NCI-H187 (cell line): ENCODE measurements at regions not wholly inside any gene's neighbourhood (a gene's known extent, or its start where the extent isn't known, plus 50 kb on each side); places are given as distances from the start of the nearest gene placed in this dataset.

Source experiments
- DNase-seq, 2 experiments: peaks; one replicate each; lab custom pipeline; 2025; lab: John Stamatoyannopoulos, UW

GRCh38 chr1:212225416-212225815 lies 59.8 kb upstream of the PPP2R5A start:
- no peak for DNase-seq

GRCh38 chr1:212225871-212226302 lies 59.3 kb upstream of the PPP2R5A start:
- no peak for DNase-seq

GRCh38 chr1:212226467-212226866 lies 58.7 kb upstream of the PPP2R5A start:
- no peak for DNase-seq

- DNase-seq, result no peak
Observed at GRCh38 chr1:212228076-212228475, 57.1 kb upstream of the PPP2R5A start.

- DNase-seq, result no peak
Observed at GRCh38 chr1:212228591-212229119, 56.6 kb upstream of the PPP2R5A start.

DNA sequence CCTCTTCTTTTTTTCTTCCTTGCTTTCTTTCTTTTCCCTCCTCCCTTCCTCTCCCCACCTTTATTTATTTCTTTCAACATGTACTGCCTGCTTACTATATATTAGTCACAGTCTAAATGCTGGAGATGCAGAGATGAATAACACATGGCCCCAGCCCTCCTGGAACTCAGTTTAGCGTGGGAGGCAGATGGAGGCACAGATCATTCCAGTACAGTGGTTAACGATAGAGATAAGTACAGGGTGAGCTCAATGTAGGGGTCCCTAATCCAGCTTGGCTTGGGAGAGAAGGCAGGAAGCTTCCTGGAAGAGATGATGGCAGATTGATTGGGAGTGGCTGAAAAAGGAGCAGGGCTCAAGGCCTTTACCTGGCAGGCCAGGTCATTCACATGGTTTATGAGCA lies 55.6 kb upstream of the PPP2R5A start:
- DNase-seq, result no peak

- DNase-seq, result no peak
Observed at GRCh38 chr1:212230329-212230728, 54.9 kb upstream of the PPP2R5A start.

- DNase-seq, result no peak
Observed at GRCh38 chr1:212231372-212231771, 53.8 kb upstream of the PPP2R5A start.

DNA sequence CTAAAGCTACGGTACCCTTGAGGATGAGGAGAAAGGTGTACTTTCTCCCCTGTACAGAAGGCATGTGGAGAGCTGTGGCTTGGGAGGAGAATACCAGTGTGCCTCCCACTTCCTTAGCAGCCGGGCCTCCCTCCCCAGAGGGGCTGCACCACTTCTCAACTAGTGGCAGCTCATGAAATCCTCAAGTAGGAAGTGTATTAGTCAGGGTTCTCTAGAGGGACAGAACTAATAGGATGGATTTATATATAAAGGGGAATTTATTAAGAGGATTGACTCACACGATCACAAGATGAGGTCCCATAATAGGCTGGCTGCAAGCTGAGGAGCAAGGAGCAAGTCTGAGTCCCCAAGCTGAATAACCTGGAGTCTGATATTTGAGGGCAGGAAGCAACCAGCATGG lies 53.1 kb upstream of the PPP2R5A start:
- DNase-seq, result no peak

DNA sequence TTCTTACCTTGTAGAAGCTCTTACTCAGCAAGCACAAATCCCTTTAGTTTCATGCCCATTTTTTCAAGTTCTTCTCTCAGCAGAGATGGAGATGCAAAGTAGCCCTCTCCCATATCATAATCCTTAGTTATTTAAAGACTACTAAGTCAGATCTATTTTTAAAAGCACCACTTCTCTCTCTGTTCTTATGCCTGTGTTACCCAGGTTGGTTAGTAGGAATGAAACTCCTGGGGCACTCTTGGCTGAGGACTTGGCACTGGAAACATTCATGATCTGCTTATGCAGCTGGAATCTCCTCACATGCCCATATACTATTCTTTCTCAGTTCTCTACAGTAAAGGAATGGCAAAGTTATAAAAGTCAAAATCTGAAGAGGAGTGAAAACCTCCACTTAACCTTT lies 51.9 kb upstream of the PPP2R5A start:
- DNase-seq, result no peak

DNA sequence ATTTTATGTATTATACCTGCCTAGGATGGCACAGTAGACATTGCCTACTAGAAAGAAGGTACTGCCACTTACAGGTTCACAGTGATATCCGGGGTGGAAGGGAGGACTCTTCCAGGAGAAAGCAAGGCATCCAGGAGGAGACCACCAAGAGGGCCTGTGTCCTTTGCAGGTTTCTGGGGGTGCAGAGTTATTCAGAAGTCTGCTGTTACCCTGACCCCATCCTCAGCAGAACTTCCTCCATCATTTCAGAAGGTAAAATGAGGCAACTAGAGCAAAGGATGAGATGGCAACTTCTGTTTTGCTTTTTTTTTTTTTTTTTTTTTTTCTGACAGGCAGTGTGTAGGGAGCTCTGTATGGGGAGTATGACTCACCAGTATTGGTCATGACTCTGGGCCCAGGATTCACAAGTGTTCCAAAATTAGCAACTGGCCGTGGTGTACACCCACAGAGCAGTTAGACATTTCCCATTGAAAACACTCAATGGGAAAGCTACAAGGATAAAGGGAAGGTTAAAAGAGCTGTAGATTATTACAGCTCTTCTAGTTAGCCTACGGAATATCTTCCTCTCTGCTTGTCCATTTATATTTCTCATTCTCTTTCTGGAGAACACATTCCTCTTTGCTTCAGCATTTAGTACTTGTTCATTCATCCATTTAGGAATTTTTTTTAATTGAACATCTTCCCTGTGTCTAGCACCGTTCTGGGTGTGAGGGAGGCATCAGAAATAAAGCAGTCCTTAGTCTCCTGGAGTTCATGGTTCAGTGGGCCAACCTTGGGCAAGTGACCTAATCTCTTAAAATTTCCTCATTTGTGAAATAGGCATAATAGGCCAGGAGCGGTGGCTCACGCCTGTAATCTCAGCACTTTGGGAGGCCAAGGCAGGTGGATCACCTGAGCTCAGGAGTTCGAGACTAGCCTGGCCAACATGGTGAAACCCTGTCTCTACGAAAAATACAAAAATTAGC lies 50.5 kb upstream of the PPP2R5A start:
- DNase-seq, result no peak
